Hepatocyte (in vitro differentiated cells): ENCODE measurements at regions not wholly inside any gene's neighbourhood (a gene's known extent, or its start where the extent isn't known, plus 50 kb on each side); places are given as distances from the start of the nearest gene placed in this dataset.

Experiments
- DNase-seq: peaks from one replicate; pipeline ENCODE4 v3.0.0-alpha.2; 2016; ENCODE audit warnings: low spot score
- H2AFZ ChIP-seq: fragments of 200-600 bp; sonication (generic); 2 replicates; pipeline ENCODE4 v1.6.0; 2016; ENCODE audit warnings: antibody characterized with exemption, mild to moderate bottlenecking
- H3K27ac ChIP-seq: fragments of 200-600 bp; sonication (generic); 2 replicates; pipeline ENCODE4 v1.5.1; 2016; ENCODE audit warnings: mild to moderate bottlenecking
- H3K27me3 ChIP-seq: fragments of 200-600 bp; sonication (generic); 2 replicates; pipeline ENCODE4 v1.6.1; 2016
- H3K36me3 ChIP-seq: fragments of 200-600 bp; sonication (generic); replicated peaks from 2 replicates; pipeline ENCODE4 v1.5.1; 2016; ENCODE audit warnings: low read depth; ENCODE audit not compliant: insufficient read depth
- H3K4me1 ChIP-seq: fragments of 200-600 bp; sonication (generic); 2 replicates; pipeline ENCODE4 v1.5.1; 2016; ENCODE audit warnings: mild to moderate bottlenecking, moderate library complexity; ENCODE audit not compliant: insufficient read depth
- H3K4me2 ChIP-seq: fragments of 200-600 bp; sonication (generic); 2 replicates; pipeline ENCODE4 v1.6.0; 2016
- H3K4me3 ChIP-seq: fragments of 200-600 bp; sonication (generic); 2 replicates; pipeline ENCODE4 v1.5.1; 2016; ENCODE audit warnings: mild to moderate bottlenecking
- H3K79me2 ChIP-seq: fragments of 200-600 bp; sonication (generic); 2 replicates; pipeline ENCODE4 v1.6.0; 2017; ENCODE audit warnings: mild to moderate bottlenecking
- H3K9me2 ChIP-seq: fragments of 200-600 bp; sonication (generic); replicated peaks from 2 replicates; pipeline ENCODE4 v1.6.0; 2017; ENCODE audit warnings: mild to moderate bottlenecking; ENCODE audit not compliant: insufficient read depth
- H3K9me3 ChIP-seq: fragments of 200-600 bp; sonication (generic); 2 replicates; pipeline ENCODE4 v1.5.1; 2016; ENCODE audit warnings: low read depth, mild to moderate bottlenecking
- H4K20me1 ChIP-seq: fragments of 200-600 bp; sonication (generic); 2 replicates; pipeline ENCODE4 v1.6.0; 2016; ENCODE audit warnings: mild to moderate bottlenecking; ENCODE audit not compliant: insufficient read depth, poor library complexity, severe bottlenecking
- CTCF ChIP-seq: fragments of 200-600 bp; sonication (generic); IDR thresholded peaks from 2 replicates; pipeline ENCODE4 v1.5.1; 2016; ENCODE audit warnings: antibody characterized with exemption, mild to moderate bottlenecking; ENCODE audit not compliant: poor library complexity
- EZH2 ChIP-seq: fragments of 200-600 bp; sonication (generic); IDR thresholded peaks from 2 replicates; pipeline ENCODE4 v1.6.1; 2016; ENCODE audit warnings: antibody characterized with exemption, mild to moderate bottlenecking, borderline replicate concordance
- EZH2phosphoT487 ChIP-seq: fragments of 200-600 bp; sonication (generic); IDR thresholded peaks from one replicate; pipeline ENCODE4 v1.6.1; 2018; ENCODE audit warnings: antibody characterized with exemption, mild to moderate bottlenecking, low read depth, moderate library complexity; ENCODE audit not compliant: unreplicated experiment, severe bottlenecking
- WGBS: methylation state at CpG from one replicate; pipeline ENCODE4 v1.1.6; 2016; ENCODE audit warnings: low lambda C conversion rate; ENCODE audit errors: missing lambda C conversion rate; 5-methylcytosine and 5-hydroxymethylcytosine counted together

- Histone ChIP-seq H3K4me1 (no peaks in the 10 kb centered on the region), H3K36me3 (no peaks in the 10 kb centered on the region), H3K27me3 (no peaks in the 10 kb centered on the region), H3K79me2 (no peaks in the 10 kb centered on the region), H4K20me1 (no peaks in the 10 kb centered on the region), H3K4me2 (no peak overlapping the region), H3K4me3 (no peak overlapping the region), H2AFZ (no peak overlapping the region), H3K27ac (no peak overlapping the region), H3K9me3 (no peaks in the 10 kb centered on the region), H3K9me2 (no peaks in the 10 kb centered on the region)
- WGBS, result 76% methylated on average over 6 of the region's 6 CpGs
- no peak for TF ChIP-seq EZH2
- no peak for TF ChIP-seq CTCF
- no peak for TF ChIP-seq EZH2phosphoT487
- no peak for DNase-seq
These were observed 224.8 kb upstream of the KLF14 start for GRCh38 chr7:130958846-130959245.

DNA sequence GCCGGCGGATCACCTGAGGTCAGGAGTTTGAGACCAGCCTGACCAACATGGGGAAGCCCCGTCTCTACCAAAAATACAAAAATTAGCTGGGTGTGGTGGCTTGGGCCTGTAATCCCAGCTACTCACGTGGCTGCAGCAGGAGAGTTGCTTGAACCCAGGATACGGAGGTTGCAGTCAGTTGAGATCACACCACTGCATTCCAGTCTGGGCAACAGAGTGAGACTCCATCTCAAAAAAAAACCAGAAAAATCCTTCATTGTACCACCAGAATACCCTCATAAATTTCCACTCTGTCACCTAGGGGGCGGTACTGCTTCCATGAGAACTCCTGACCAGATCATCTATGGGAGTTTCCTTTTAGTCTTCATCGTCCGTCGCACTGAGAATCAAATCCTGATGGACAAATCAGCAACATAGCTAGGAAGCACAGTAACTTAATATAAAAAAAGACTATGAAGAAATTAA is 225.8 kb upstream of the KLF14 start:
- Histone ChIP-seq H3K9me3 (no peaks in the 10 kb centered on the region), H3K27me3 (no peaks in the 10 kb centered on the region), H3K4me3 (no peak overlapping the region), H3K4me2 (no peak overlapping the region), H4K20me1 (no peaks in the 10 kb centered on the region), H2AFZ (no peak overlapping the region), H3K27ac (peak overlapping the region; percentile 43), H3K79me2 (no peaks in the 10 kb centered on the region), H3K9me2 (no peaks in the 10 kb centered on the region), H3K36me3 (no peaks in the 10 kb centered on the region), H3K4me1 (no peaks in the 10 kb centered on the region)
- WGBS, result 79% methylated on average over 9 of the region's 9 CpGs
- DNase-seq, result no peak
- TF ChIP-seq EZH2phosphoT487 (no peak), CTCF (no peak), EZH2 (no peak)

GRCh38 chr7:130960208-130960988 is 226.4 kb upstream of the KLF14 start:
- WGBS, result 85% methylated on average over 6 of the region's 6 CpGs
- Histone ChIP-seq H3K9me3 (no peaks in the 10 kb centered on the region), H3K4me2 (no peak overlapping the region), H3K4me1 (no peaks in the 10 kb centered on the region), H3K36me3 (no peaks in the 10 kb centered on the region), H4K20me1 (no peaks in the 10 kb centered on the region), H3K79me2 (no peaks in the 10 kb centered on the region), H3K27me3 (no peaks in the 10 kb centered on the region), H3K9me2 (no peaks in the 10 kb centered on the region), H3K27ac (peak overlapping the region; percentile 43), H3K4me3 (no peak overlapping the region), H2AFZ (no peak overlapping the region)
- TF ChIP-seq EZH2phosphoT487 (no peak), EZH2 (no peak), CTCF (no peak)
- DNase-seq, result peak; percentile 32
